Mesodermal cell (in vitro differentiated cells): ENCODE measurements at regions not wholly inside any gene's neighbourhood (a gene's known extent, or its start where the extent isn't known, plus 50 kb on each side); places are given as distances from the start of the nearest gene placed in this dataset.

Experiments used
- H3K27ac ChIP-seq: 2 replicates; pipeline ENCODE4 v1.7.0; 2013; ENCODE audit warnings: mild to moderate bottlenecking, low read depth, low read length, moderate library complexity; ENCODE audit not compliant: severe bottlenecking
- H3K36me3 ChIP-seq: 2 replicates; pipeline ENCODE4 v1.7.1; 2013; ENCODE audit warnings: mild to moderate bottlenecking, low read length, moderate library complexity; ENCODE audit not compliant: control insufficient read depth, insufficient read depth
- H3K4me1 ChIP-seq: one replicate; pipeline ENCODE4 v1.7.1; 2013; ENCODE audit warnings: mild to moderate bottlenecking, low read length; ENCODE audit not compliant: insufficient read depth, control insufficient read depth, poor library complexity, severe bottlenecking
- H3K4me3 ChIP-seq: 2 replicates; pipeline ENCODE4 v1.7.0; 2013; ENCODE audit warnings: low read length, control low read depth, mild to moderate bottlenecking; ENCODE audit not compliant: insufficient read depth, poor library complexity, severe bottlenecking; ENCODE audit errors: extremely low read depth
- H3K9me3 ChIP-seq: 2 replicates; pipeline ENCODE4 v1.7.1; 2013; ENCODE audit warnings: mild to moderate bottlenecking, low read length, moderate library complexity; ENCODE audit not compliant: control insufficient read depth
- WGBS, 2 experiments: methylation state at CpG; one replicate each; pipeline ENCODE4 v1.1.5; 2013; ENCODE audit warnings: missing lambda C conversion rate in 2 of 2; ENCODE audit not compliant: insufficient coverage in 2 of 2; 5-methylcytosine and 5-hydroxymethylcytosine counted together

DNA sequence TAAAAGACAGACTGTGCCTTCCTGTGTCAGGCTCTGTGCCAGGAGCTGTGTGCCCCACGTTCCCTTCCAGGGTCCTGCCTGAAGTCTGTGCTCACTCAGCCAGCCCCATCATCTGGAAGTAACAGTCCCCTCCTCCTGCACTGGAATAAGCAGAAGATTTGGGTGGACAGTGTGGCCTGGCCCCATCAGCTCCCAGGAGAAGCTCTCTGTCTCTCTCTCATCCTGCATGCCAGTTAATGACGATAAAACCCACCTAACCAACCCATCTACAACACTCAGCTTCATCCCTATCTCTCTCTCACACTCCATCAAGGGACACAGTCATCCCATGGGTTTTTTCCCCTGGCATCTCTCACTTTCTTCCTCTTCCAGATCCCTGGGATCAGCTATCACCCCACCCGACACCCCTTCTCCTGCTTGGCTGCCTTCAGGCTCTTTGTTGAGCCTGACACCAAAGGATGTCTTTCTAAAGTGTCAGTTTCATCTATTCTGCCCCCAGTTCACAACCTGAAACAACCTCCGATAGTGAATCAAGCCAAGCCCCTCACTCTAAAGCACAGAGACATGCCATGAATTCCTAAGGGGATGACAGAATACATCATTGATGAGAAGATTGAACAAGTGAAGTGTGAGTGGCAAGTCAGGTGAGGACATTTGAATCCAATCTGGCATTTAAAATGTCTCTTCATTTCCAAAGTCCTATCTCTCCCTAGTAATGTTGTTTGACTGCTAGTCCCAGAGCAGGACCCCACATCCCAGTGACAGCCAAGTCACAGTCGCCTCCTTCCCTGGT lies 91.4 kb upstream of the TOP3B start:
- 78 to 82% methylated on average over 2 to 4 of the region's 5 CpGs for WGBS, 2 experiments
- Histone ChIP-seq H3K4me1 (peaks cover 14% of the 10 kb centered on the region), H3K9me3 (no peaks in the 10 kb centered on the region), H3K4me3 (no peak overlapping the region), H3K27ac (no peak overlapping the region), H3K36me3 (no peaks in the 10 kb centered on the region)

DNA sequence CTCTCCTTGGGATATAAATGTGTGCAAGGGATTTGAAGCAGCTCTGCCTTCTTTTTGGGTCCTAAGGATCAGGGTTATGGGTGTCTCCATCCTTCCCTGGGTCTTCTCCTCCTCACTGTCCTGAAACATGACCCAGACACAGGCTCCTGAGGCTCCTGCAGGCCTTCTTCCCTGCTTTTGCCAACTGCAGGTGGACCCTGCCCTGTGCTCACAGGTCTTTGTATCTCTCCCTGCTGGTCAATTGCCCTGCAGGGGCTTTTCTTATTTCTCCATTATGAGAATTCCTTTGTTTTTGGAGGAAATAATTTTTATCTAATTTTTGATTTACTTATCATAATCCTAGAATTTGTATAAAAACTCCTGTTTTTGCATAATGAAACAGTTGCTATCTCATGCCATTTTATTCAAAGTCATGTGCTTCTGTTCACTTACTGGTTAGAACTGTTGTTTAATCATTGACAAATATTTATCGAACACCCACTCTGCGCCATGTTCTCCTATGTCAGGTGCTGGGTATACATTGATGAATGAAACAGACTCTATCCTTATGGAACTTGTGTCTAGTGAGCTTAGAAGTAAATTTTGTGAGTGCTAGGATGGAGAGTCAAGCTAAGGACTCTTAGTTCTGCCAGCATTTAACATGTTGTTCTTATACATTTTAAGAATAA lies 89.7 kb upstream of the TOP3B start:
- Histone ChIP-seq H3K9me3 (no peaks in the 10 kb centered on the region), H3K27ac (no peak overlapping the region), H3K4me3 (no peak overlapping the region), H3K4me1 (peaks cover 14% of the 10 kb centered on the region), H3K36me3 (no peaks in the 10 kb centered on the region)
- no CpG with 5 or more reads among the region's 2 CpGs for WGBS, 2 experiments

DNA sequence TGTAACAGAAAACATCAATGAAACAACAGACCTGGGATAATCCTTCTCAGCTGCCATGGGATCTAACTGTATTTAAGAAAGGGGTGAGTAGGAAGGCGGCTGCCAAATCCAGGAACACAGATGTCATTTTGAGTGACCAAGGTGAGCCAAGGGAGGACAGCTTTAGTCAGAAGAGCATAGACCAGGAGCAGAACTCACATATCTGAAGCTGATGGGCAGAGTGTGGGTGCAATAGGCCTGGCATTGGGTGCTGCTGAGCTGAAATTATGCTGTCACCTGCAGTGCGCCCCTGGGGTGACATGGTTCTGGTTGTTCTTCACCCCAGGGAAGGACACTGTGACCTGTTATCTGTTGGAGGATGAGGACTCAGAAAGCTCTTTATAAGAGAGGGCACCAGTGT lies 88.9 kb upstream of the TOP3B start:
- WGBS, 2 experiments = 91 to 94% methylated on average over 2 of the region's 2 CpGs
- H3K36me3 ChIP-seq = no peaks in the 10 kb centered on the region
- H3K4me1 ChIP-seq = peaks cover 14% of the 10 kb centered on the region
- H3K9me3 ChIP-seq = no peaks in the 10 kb centered on the region
- H3K4me3 ChIP-seq = no peak overlapping the region
- no peak overlapping the region for H3K27ac ChIP-seq

DNA sequence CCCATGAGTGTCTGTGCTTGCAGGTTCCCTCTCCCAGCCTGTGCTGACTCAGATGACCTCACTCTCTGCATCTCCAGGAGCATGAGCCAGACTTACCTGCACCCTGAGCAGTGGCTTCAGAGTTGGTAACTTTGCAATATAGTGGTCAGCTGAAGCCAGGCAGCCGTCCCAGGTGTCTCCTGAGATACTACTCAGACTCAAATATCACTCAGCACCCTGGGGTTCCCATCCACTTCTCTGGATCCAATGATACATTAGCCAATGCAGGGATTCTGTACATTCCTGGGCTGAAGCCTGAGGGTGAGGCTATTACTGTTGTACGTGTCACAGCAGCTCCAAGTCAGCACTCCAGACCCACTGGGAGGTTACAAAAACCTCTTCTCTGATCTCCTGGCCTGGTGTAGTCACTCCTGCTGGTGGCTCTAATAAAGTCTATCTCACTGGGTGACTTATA lies 87.8 kb upstream of the TOP3B start:
- Histone ChIP-seq H3K27ac (no peak overlapping the region), H3K9me3 (no peaks in the 10 kb centered on the region), H3K4me1 (peaks cover 14% of the 10 kb centered on the region), H3K36me3 (no peaks in the 10 kb centered on the region), H3K4me3 (no peak overlapping the region)
- WGBS, 2 experiments = 77 to 79% methylated on average over 2 of the region's 2 CpGs

DNA sequence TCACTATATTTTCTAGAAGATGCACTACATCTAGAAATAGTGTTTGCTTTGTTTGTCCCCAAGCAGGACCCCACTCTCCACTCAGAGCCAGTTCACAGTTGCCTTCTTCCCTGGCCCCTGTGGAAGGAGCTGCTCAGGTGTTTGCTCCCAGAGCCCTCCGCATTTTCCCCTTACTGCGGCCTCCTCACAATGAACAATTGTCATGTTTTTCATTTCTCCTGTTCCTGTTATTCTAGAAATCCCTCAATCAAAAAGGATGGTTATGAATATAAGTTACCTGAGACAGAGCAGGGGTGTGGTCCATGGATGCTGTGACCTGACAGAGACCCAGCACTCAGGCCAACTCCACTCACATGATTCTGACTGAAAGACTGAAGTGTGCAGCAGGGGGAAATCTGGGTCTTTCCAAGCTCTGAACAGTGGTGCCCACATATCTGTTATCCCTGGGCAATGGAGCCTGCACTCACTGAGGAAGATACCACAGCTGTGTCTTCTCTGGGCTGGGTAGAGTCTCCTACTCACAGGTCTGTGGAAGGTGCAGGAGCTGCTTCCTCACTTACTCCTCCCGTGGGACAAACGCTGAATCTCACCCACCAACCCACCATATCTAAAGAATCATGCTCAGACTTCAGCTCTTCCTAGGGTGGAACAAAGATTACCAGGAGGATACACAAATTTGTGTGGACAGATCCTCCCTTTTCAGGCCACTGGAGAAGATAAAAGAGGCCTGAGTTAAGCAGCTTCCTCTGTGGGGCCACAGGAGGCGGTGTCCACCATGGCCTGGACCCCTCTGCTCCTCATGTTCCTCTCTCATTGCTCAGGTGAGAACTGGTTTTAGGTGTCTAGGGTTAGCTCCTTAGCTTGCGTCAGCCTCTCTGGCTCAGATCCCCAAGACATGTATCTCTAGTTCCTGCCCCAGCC lies 87.1 kb upstream of the TOP3B start:
- 86 to 87% methylated on average over 2 to 3 of the region's 6 CpGs for WGBS, 2 experiments
- no peaks in the 10 kb centered on the region for H3K36me3 ChIP-seq
- no peak overlapping the region for H3K4me3 ChIP-seq
- no peak overlapping the region for H3K27ac ChIP-seq
- peaks cover 8% of the 10 kb centered on the region for H3K4me1 ChIP-seq
- no peaks in the 10 kb centered on the region for H3K9me3 ChIP-seq

DNA sequence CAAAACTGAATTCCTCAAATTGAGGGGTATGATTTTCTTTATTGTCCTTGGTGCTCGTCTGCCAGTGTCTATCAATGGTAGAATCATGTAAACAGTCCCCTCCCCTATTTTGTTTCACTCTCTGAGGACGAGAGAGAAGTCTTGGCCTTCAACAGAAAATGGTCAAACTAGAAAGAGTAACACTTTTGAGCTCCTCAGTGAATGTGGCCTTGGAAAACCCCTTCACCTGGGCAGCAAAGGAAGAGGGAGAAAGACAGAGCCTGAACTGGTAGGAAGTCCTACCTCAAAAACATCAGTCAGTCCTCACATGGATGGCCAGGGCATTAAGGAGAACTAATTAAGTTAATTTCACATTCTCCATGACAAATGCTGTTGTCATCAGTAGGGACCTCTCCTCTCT lies 86.1 kb upstream of the TOP3B start:
- no peaks in the 10 kb centered on the region for H3K9me3 ChIP-seq
- no peak overlapping the region for H3K27ac ChIP-seq
- no peaks in the 10 kb centered on the region for H3K36me3 ChIP-seq
- H3K4me3 ChIP-seq = no peak overlapping the region
- H3K4me1 ChIP-seq = no peaks in the 10 kb centered on the region
- WGBS, 2 experiments = 75 to 83% methylated on average over 2 of the region's 2 CpGs

DNA sequence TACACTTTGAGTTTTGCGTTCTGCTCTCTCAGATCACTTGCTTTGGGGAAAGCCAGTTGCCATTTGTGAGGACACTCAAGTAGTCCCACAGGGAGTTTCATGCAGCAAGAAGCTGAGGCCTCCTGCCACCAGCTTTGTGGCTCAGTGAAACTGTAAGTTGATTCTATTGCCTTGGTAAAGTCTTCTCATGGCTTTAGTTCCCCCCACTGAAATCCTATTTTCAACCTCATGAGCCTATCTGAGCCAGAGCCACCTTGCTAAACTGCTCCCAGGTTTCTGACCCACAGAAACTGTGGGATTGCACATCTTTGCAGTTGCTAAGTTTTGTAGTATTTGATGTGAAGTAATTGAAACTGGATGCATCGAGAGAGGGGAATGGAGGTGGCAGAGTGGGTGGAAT lies 85.4 kb upstream of the TOP3B start:
- H3K4me1 ChIP-seq = no peaks in the 10 kb centered on the region
- no peaks in the 10 kb centered on the region for H3K36me3 ChIP-seq
- 90 to 94% methylated on average over 2 of the region's 2 CpGs for WGBS, 2 experiments
- H3K4me3 ChIP-seq = no peak overlapping the region
- H3K9me3 ChIP-seq = no peaks in the 10 kb centered on the region
- no peak overlapping the region for H3K27ac ChIP-seq

DNA sequence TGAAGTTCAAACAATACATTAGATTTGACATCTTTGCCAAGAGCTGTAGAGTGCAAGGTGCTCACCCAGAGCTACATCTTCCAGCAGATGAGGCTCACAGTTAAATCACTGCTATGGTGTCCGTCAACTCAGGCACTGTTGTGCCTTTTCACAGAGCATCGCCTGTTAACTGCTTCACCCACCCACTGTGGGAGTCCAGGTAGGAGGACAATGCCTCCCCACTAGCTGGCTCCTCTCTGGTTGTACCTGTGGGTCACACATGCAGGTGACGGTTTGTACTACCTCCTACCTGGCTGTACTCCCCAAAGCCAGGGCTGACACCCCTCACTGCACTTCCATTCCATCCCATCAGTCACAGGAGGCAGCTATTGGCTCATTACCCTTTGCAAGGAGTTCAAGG lies 84.6 kb upstream of the TOP3B start:
- Histone ChIP-seq H3K4me1 (no peaks in the 10 kb centered on the region), H3K27ac (no peak overlapping the region), H3K4me3 (no peak overlapping the region), H3K9me3 (no peaks in the 10 kb centered on the region), H3K36me3 (no peaks in the 10 kb centered on the region)
- WGBS, 2 experiments = 55 to 92% methylated on average over 2 to 3 of the region's 3 CpGs

DNA sequence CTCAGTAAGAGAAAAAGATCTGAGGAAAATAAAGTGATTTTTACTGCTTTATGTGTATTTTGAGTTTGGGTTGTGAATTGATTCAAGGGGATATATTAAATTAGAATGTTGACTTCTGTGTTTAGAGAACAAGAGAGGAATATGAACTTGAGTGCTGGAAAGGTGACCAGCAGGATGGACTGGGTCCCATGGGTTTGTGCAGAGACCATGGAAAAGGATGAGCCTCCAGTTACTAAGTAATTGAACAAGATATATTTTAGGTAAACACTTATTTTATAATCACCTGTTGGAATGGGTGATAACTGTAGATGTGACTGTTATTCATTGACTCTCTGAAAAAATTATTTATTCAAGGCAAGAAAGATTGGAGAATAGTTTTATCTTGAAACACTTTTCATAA lies 82.0 kb upstream of the TOP3B start:
- no peaks in the 10 kb centered on the region for H3K36me3 ChIP-seq
- H3K27ac ChIP-seq = no peak overlapping the region
- H3K4me3 ChIP-seq = no peak overlapping the region
- no peaks in the 10 kb centered on the region for H3K4me1 ChIP-seq
- no peaks in the 10 kb centered on the region for H3K9me3 ChIP-seq

DNA sequence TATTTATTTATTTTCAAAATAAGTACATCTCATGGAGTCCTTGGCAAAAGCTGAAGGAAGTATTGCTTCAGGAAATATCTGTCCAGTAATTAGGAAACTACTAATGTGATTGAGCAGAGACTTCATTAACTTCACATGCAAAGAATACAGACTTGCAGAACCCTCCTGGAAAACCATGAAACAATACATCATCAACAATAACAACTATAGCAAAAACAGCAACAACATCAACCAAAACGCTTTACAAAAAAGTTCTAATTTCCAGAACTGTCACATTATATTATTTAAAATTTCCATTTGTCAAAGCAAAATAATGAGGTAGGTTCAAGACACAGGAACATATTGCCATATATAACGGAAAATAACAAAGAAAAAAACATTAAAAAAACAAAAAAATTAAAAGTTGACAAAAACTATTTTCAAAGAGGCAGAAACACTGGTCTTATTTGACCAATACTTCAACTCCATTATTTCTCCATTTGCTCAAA lies 79.8 kb upstream of the TOP3B start:
- no peaks in the 10 kb centered on the region for H3K36me3 ChIP-seq
- H3K4me1 ChIP-seq = no peaks in the 10 kb centered on the region
- no peak overlapping the region for H3K4me3 ChIP-seq
- WGBS, 2 experiments = no CpG with 5 or more reads among the region's 2 CpGs
- no peaks in the 10 kb centered on the region for H3K9me3 ChIP-seq
- no peak overlapping the region for H3K27ac ChIP-seq
